Right lobe of liver (tissue), 4 donors: ENCODE measurements at regions not wholly inside any gene's neighbourhood (a gene's known extent, or its start where the extent isn't known, plus 50 kb on each side); places are given as distances from the start of the nearest gene placed in this dataset.

ENCODE experiments used
- POLR2A ChIP-seq: fragments of 450-650 bp; IDR thresholded peaks from one replicate; pipeline ENCODE4 v1.6.1; 2017; ENCODE audit warnings: antibody characterized with exemption, mild to moderate bottlenecking
- TF ChIP-seq, protein P1 (sequence below), 4 donors: fragments of 200-600 bp in 3 of 4; fragments of 450-650 bp in 1 of 4; IDR thresholded peaks; one replicate each; pipeline versions ENCODE4 v1.5.1 to v1.8.0; 2016 to 2022; ENCODE audit warnings: antibody characterized with exemption in 4 of 4, mild to moderate bottlenecking in 2 of 4
- donor health status: DM: no; HTN: no; CAD: no.
- donor health status: DM: no; HTN: no; CAD: no.
- donor health status: DM: no; HTN: yes; CAD: no.

DNA sequence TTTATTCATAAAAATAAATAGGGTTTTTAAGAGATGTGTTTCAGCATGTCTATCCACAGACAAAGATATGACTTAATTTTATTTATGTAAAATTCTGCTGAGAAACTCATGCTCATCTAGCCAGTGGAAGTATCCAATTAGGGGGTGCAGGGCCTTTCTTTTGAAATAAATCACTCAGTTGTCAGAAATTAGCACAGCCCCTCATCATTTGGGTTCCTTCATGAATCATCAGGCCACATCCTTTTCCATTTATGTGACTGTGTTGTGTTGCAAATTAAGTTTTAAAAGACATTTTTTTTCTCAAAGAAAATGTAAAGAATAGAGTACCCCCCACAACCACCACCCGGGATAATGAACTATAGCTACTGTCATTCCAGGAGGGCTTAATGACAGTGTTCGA, 185.8 kb downstream of the NRP2 start:
- TF ChIP-seq, protein P1, sequence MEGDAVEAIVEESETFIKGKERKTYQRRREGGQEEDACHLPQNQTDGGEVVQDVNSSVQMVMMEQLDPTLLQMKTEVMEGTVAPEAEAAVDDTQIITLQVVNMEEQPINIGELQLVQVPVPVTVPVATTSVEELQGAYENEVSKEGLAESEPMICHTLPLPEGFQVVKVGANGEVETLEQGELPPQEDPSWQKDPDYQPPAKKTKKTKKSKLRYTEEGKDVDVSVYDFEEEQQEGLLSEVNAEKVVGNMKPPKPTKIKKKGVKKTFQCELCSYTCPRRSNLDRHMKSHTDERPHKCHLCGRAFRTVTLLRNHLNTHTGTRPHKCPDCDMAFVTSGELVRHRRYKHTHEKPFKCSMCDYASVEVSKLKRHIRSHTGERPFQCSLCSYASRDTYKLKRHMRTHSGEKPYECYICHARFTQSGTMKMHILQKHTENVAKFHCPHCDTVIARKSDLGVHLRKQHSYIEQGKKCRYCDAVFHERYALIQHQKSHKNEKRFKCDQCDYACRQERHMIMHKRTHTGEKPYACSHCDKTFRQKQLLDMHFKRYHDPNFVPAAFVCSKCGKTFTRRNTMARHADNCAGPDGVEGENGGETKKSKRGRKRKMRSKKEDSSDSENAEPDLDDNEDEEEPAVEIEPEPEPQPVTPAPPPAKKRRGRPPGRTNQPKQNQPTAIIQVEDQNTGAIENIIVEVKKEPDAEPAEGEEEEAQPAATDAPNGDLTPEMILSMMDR (IDR thresholded peaks at IDR 0.05) = no peak
- TF ChIP-seq POLR2A = no peak
